HEK293T (cell line): ENCODE measurements at regions not wholly inside any gene's neighbourhood (a gene's known extent, or its start where the extent isn't known, plus 50 kb on each side); places are given as distances from the start of the nearest gene placed in this dataset.
A peak's percentile ranks its signal among the peaks of the same experiment; 100 is the strongest.

ENCODE experiments used
- CTCF ChIA-PET: fragments of 350-600 bp; formaldehyde crosslinking; extraction: SDS; loops from one replicate; lab custom pipeline; 2021; ENCODE audit warnings: antibody characterized with exemption, inconsistent platforms; lab: Yijun Ruan, JAX
- POLR2A ChIA-PET: fragments of 350-600 bp; formaldehyde crosslinking; extraction: SDS; loops from one replicate; lab custom pipeline; 2020; ENCODE audit warnings: antibody characterized with exemption, inconsistent platforms; lab: Yijun Ruan, JAX
- DNase-seq: peaks from one replicate; pipeline ENCODE4 v3.0.0; 2012; ENCODE audit warnings: mixed read lengths; ENCODE audit errors: extremely low spot score
- ARNT ChIP-seq: fragments of 450-650 bp; IDR thresholded peaks from 2 replicates; pipeline ENCODE4 v1.6.1; 2017; ENCODE audit warnings: mild to moderate bottlenecking
- BHLHE40 ChIP-seq: fragments of 450-650 bp; IDR thresholded peaks from 2 replicates; pipeline ENCODE4 v1.6.1; 2016; ENCODE audit warnings: mild to moderate bottlenecking, moderate library complexity, borderline replicate concordance
- CTBP1 ChIP-seq: fragments of 450-650 bp; IDR thresholded peaks from 2 replicates; pipeline ENCODE4 v1.6.1; 2016; ENCODE audit warnings: borderline replicate concordance
- ELF4 ChIP-seq: fragments of 450-650 bp; IDR thresholded peaks from 2 replicates; pipeline ENCODE4 v1.6.1; 2017; ENCODE audit warnings: antibody characterized with exemption
- FOXA1 ChIP-seq: fragments of 450-650 bp; IDR thresholded peaks from 2 replicates; pipeline ENCODE4 v1.6.1; 2016; ENCODE audit warnings: mild to moderate bottlenecking
- FOXK2 ChIP-seq: fragments of 450-650 bp; IDR thresholded peaks from 2 replicates; pipeline ENCODE4 v1.6.1; 2016; ENCODE audit warnings: mild to moderate bottlenecking
- FOXM1 ChIP-seq: fragments of 450-650 bp; IDR thresholded peaks from 2 replicates; pipeline ENCODE4 v1.6.1; 2017; ENCODE audit warnings: mild to moderate bottlenecking, borderline replicate concordance
- HDGF ChIP-seq: fragments of 450-650 bp; IDR thresholded peaks from 2 replicates; pipeline ENCODE4 v1.6.1; 2017; ENCODE audit warnings: antibody characterized with exemption, borderline replicate concordance
- L3MBTL2 ChIP-seq: fragments of 450-650 bp; conservative IDR thresholded peaks from 2 replicates; pipeline ENCODE4 v1.6.1; 2016; ENCODE audit warnings: mild to moderate bottlenecking
- LEF1 ChIP-seq: fragments of 450-650 bp; IDR thresholded peaks from 2 replicates; pipeline ENCODE4 v1.6.1; 2017; ENCODE audit warnings: mild to moderate bottlenecking, borderline replicate concordance
- NFRKB ChIP-seq: fragments of 450-650 bp; IDR thresholded peaks from 2 replicates; pipeline ENCODE4 v1.6.1; 2016; ENCODE audit warnings: mild to moderate bottlenecking, moderate library complexity
- PKNOX1 ChIP-seq: fragments of 450-650 bp; IDR thresholded peaks from 2 replicates; pipeline ENCODE4 v1.6.1; 2016
- SP1 ChIP-seq: fragments of 450-650 bp; IDR thresholded peaks from 2 replicates; pipeline ENCODE4 v1.6.1; 2017
- SUZ12 ChIP-seq: fragments of 450-650 bp; IDR thresholded peaks from 2 replicates; pipeline ENCODE4 v1.6.1; 2016; ENCODE audit warnings: mild to moderate bottlenecking
- TARDBP ChIP-seq: fragments of 450-650 bp; IDR thresholded peaks from 2 replicates; pipeline ENCODE4 v1.6.1; 2016
- ZNF384 ChIP-seq: fragments of 450-650 bp; IDR thresholded peaks from 2 replicates; pipeline ENCODE4 v1.6.1; 2016

DNA sequence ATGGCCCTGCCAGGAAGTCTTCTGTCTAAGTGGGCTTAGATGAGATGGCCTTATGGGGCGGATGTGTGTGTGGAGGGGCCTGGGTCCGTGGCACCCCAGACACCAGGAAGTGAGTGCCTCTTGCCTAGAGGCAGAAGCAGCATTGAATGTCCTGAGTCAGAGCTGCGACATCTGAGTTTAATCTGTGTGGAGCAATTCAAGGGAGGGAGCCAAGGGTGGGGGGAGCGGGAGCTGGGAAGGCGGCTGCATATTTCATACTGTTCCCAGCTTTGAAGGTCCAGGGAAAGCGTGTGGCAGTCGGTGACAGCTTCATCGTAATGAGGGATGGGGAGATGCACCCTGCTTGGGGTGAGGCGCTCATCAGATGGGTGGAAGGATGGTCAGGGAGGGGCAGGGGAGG, 73.5 kb upstream of the THY1 start:
- ChIA-PET POLR2A (no interaction called here), CTCF (interaction anchor here (0.6 kb wide), 1 partner anchor 88 kb away, joined by 7 read pairs; no protein-coding TSS in a partner anchor)
- no peak for DNase-seq
- TF ChIP-seq LEF1 (no peak), FOXK2 (no peak), ARNT (no peak), ELF4 (no peak), FOXA1 (no peak), PKNOX1 (no peak), SUZ12 (no peak), CTBP1 (no peak), FOXM1 (no peak), SP1 (no peak), HDGF (no peak), ZNF384 (no peak), L3MBTL2 (no peak), TARDBP (no peak), NFRKB (no peak), BHLHE40 (no peak)

GRCh38 chr11:119493712-119494111, 70.7 kb upstream of the THY1 start:
- TF ChIP-seq HDGF (no peak), ZNF384 (no peak), LEF1 (no peak), FOXM1 (no peak), BHLHE40 (no peak), TARDBP (no peak)
- ChIA-PET POLR2A (no interaction called here), CTCF (interaction anchor here (0.9 kb wide), 1 partner anchor 8 kb away, joined by 3 read pairs; no protein-coding TSS in a partner anchor)
- no peak for DNase-seq

GRCh38 chr11:119491753-119492510, 69.0 kb upstream of the THY1 start:
- POLR2A ChIA-PET: no interaction called here
- no peak for TF ChIP-seq FOXK2
- no peak for TF ChIP-seq BHLHE40
- TF ChIP-seq SP1: no peak
- no peak for TF ChIP-seq CTBP1
- TF ChIP-seq ZNF384: peak; percentile 62; the same call in 1 of the 2 replicates
- TF ChIP-seq LEF1: no peak
- TF ChIP-seq SUZ12: no peak
- TF ChIP-seq L3MBTL2: no peak
- CTCF ChIA-PET: interaction anchor here (0.9 to 1.4 kb wide), 2 partner anchors 9 to 18 kb away, joined by 3 to 4 read pairs; no protein-coding TSS in a partner anchor
- no peak for DNase-seq

GRCh38 chr11:119490253-119491006, 67.5 kb upstream of the THY1 start:
- TF ChIP-seq BHLHE40 (no peak), ELF4 (no peak), NFRKB (no peak), SUZ12 (no peak), FOXM1 (no peak), PKNOX1 (no peak), SP1 (no peak), ARNT (no peak), HDGF (no peak), LEF1 (no peak), FOXA1 (no peak), FOXK2 (no peak), ZNF384 (no peak), TARDBP (no peak), CTBP1 (no peak), L3MBTL2 (no peak)
- CTCF ChIA-PET: interaction anchor here (1.4 kb wide), 1 partner anchor 10 kb away, joined by 3 read pairs; no protein-coding TSS in a partner anchor
- POLR2A ChIA-PET: no interaction called here
- DNase-seq: no peak

DNA sequence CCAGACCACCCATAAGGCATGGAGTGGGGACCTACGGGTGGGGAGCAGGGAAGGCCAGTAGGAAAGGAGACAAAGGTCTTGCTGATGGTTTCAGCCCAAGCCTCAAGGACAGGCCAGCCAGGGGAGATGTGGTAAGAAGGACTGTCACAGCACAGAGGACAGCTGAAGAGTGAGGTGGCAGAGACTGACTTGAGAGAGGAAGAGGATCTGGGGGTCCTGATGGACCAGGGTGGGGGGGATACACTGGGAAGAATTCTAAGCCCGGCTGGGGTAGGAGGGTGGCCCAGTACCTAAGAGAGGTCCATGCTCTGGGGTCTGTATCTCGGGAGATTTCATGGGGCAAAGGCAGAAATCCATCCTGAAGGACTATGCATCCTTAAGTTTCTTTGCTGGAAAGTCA, 66.1 kb upstream of the THY1 start:
- ChIA-PET CTCF (no interaction called here), POLR2A (no interaction called here)
- TF ChIP-seq L3MBTL2: no peak
- TF ChIP-seq FOXM1: no peak
- no peak for TF ChIP-seq LEF1
- no peak for TF ChIP-seq BHLHE40
- DNase-seq: no peak

GRCh38 chr11:119488256-119488995, 65.5 kb upstream of the THY1 start:
- POLR2A ChIA-PET: no interaction called here
- TF ChIP-seq LEF1 (no peak), ARNT (no peak), FOXM1 (no peak), ZNF384 (no peak)
- CTCF ChIA-PET: interaction anchor here (1.2 kb wide), 1 partner anchor 14 kb away, joined by 3 read pairs; no protein-coding TSS in a partner anchor
- DNase-seq: no peak
